ENCODE measurements at regions not wholly inside any gene's neighbourhood (a gene's known extent, or its start where the extent isn't known, plus 50 kb on each side); places are given as distances from the start of the nearest gene placed in this dataset.

GRCh38 chr10:117677239-117677638 is 134.7 kb downstream of the EMX2 start:
- Histone ChIP-seq H4K8ac (ENCODE audit: extremely low read depth, insufficient read depth, low read length) (no peak overlapping the region), H3K56ac (replicated peaks; ENCODE audit: insufficient read length, low read depth, low read length) (no peak overlapping the region), H3K4ac (replicated peaks; ENCODE audit: insufficient read length, low read depth, low read length) (no peak overlapping the region), H3K36me3 (ENCODE audit: control insufficient read depth in 2 of 4, insufficient read depth in 4 of 4, low read length in 3 of 4) (no peaks in the 10 kb centered on the region), H3K4me2 (ENCODE audit: insufficient read depth in 1 of 2, low read depth in 2 of 2, low read length in 2 of 2) (no peak overlapping the region), H2BK5ac (ENCODE audit: low read depth, low read length) (no peak overlapping the region), H4K91ac (replicated peaks; ENCODE audit: insufficient read length, low read length) (no peak overlapping the region), H3K23ac (ENCODE audit: insufficient read length) (no peak overlapping the region), H3K79me1 (ENCODE audit: low read depth, low read length) (no peaks in the 10 kb centered on the region), H2AFZ (ENCODE audit: low read length) (no peak overlapping the region), H3K4me3 (ENCODE audit: extremely low read depth in 1 of 4, insufficient read depth in 2 of 4, low read depth in 3 of 4, low read length in 4 of 4) (no peak overlapping the region), H2BK20ac (ENCODE audit: low read length) (no peak overlapping the region), H2BK120ac (replicated peaks; ENCODE audit: low read depth, low read length) (no peak overlapping the region), H3K4me1 (replicated peaks in 1 of 4; ENCODE audit: control insufficient read depth in 3 of 4, insufficient read depth in 4 of 4, low read length in 3 of 4) (0 out of 7 replicates have a peak, but pooled peaks cover 0 to 3% (median 0%) of the 10 kb centered on the region in 4 experiments), H3K27me3 (replicated peaks in 1 of 4; ENCODE audit: control insufficient read depth in 3 of 4, extremely low read depth in 1 of 4, insufficient read depth in 3 of 4, low read length in 3 of 4) (no peaks in the 10 kb centered on the region), H2BK15ac (ENCODE audit: low read length) (no peak overlapping the region), H3K9me3 (ENCODE audit: insufficient read depth in 2 of 2, low read depth in 1 of 2, low read length in 1 of 2) (no peaks in the 10 kb centered on the region), H3K23me2 (ENCODE audit: low read depth, low read length) (no peaks in the 10 kb centered on the region), H3K79me2 (ENCODE audit: control insufficient read depth in 1 of 2, insufficient read depth in 2 of 2, low read length in 2 of 2) (no peaks in the 10 kb centered on the region), H3K27ac (ENCODE audit: low read depth, low read length) (no peak overlapping the region), H2AK5ac (ENCODE audit: low read depth, low read length) (no peak overlapping the region), H4K20me1 (replicated peaks in 1 of 2; ENCODE audit: control insufficient read depth in 1 of 2, insufficient read depth in 2 of 2, low read length in 2 of 2) (no peaks in the 10 kb centered on the region), H3K18ac (ENCODE audit: extremely low read depth, low read length) (no peak overlapping the region), H3K9ac (replicated peaks in 1 of 4; ENCODE audit: extremely low read depth in 1 of 4, low read depth in 3 of 4, low read length in 3 of 4) (no peak overlapping the region), H4K5ac (ENCODE audit: insufficient read length, low read depth, low read length) (no peak overlapping the region), H2BK12ac (ENCODE audit: low read depth, low read length) (no peak overlapping the region; the same call in 1 of the 2 replicates), H3K14ac (ENCODE audit: insufficient read length) (no peak overlapping the region)
- no peak for FAIRE-seq
- ChIA-PET POLR2A (ENCODE audit: partially characterized antibody) (interaction anchor here (1.0 kb wide), 1 partner anchor 26 kb away, joined by 3 read pairs; no protein-coding TSS in a partner anchor), CTCF (ENCODE audit: partially characterized antibody) (interaction anchor here (0.9 to 1.5 kb wide), 3 partner anchors 11 to 581 kb away, joined by 3 read pairs; no protein-coding TSS in a partner anchor)
- 70% methylated on average over 7 of the region's 7 CpGs; no CpG with 5 or more reads in 1 of the 2 experiments for WGBS, 2 experiments (ENCODE audit: extremely low coverage in 1 of 2, insufficient coverage in 1 of 2, insufficient read length in 1 of 2, insufficient replicate concordance in 2 of 2, low coverage in 1 of 2, low lambda C conversion rate in 2 of 2, missing lambda C conversion rate in 1 of 2)
- DNase-seq (ENCODE audit: low read depth in 1 of 2, low spot score in 2 of 2): no peak
- TF ChIP-seq SP2 (IDR thresholded peaks at IDR 0.05; ENCODE audit: low read length) (no peak), CBX5 (IDR thresholded peaks at IDR 0.05; ENCODE audit: low read depth, low read length) (no peak), TAF1 (IDR thresholded peaks at IDR 0.05; ENCODE audit: low read depth, low read length) (no peak), CTBP2 (IDR thresholded peaks at IDR 0.05; ENCODE audit: borderline replicate concordance, insufficient read depth, insufficient read length, low read length) (no peak), EP300 (IDR thresholded peaks at IDR 0.05; ENCODE audit: borderline replicate concordance in 1 of 2, low read depth in 2 of 2, low read length in 2 of 2) (no peak), CEBPB (IDR thresholded peaks at IDR 0.05; ENCODE audit: low read depth, low read length) (peak; percentile 75), JUN (IDR thresholded peaks at IDR 0.05; ENCODE audit: low read depth, low read length) (no peak), RAD21 (IDR thresholded peaks at IDR 0.05 in 1 of 2, conservative IDR thresholded peaks at IDR 0.05 in 1 of 2; ENCODE audit: low read depth in 2 of 2, low read length in 2 of 2) (peak; percentile 25 to 28; a peak in 3 of 4 replicates), CTCF (IDR thresholded peaks at IDR 0.05; ENCODE audit: control extremely low read depth in 1 of 3, insufficient read depth in 1 of 3, low read depth in 1 of 3, low read length in 3 of 3) (no peak), GTF2F1 (IDR thresholded peaks at IDR 0.05; ENCODE audit: borderline replicate concordance, low read depth, low read length) (no peak)
- TF ChIP-seq, protein P1, sequence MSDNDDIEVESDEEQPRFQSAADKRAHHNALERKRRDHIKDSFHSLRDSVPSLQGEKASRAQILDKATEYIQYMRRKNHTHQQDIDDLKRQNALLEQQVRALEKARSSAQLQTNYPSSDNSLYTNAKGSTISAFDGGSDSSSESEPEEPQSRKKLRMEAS (IDR thresholded peaks at IDR 0.05): 0 out of 2 replicates have a peak, but pooled peaks have one; percentile 17

All from H1 (cell line).